H1 (cell line): ENCODE measurements at regions not wholly inside any gene's neighbourhood (a gene's known extent, or its start where the extent isn't known, plus 50 kb on each side); places are given as distances from the start of the nearest gene placed in this dataset.

Experiments used
- CTCF ChIA-PET: fragments of 300-600 bp; sonication (Branson Sonifier 250); formaldehyde crosslinking; loops from one replicate; lab custom pipeline; 2021; ENCODE audit not compliant: partially characterized antibody; lab: Charles Lee
- POLR2A ChIA-PET: fragments of 300-600 bp; sonication (Branson Sonifier 250); formaldehyde crosslinking; loops from one replicate; lab custom pipeline; 2021; ENCODE audit warnings: inconsistent platforms; ENCODE audit not compliant: partially characterized antibody; lab: Charles Lee
- DNase-seq, 2 experiments: peaks; one replicate each; pipeline versions ENCODE4 v3.0.0 to v3.0.0-alpha.2; 2010 to 2022; ENCODE audit warnings: low spot score in 2 of 2, low read depth in 1 of 2, mixed read lengths in 1 of 2
- FAIRE-seq: peaks from 2 replicates; lab custom pipeline; 2011; peaks lifted over from hg19 to GRCh38; lab: Jason Lieb, UNC
- H2AFZ ChIP-seq: 2 replicates; pipeline ENCODE4 v1.8.1; 2012; ENCODE audit warnings: low read length, inconsistent platforms
- H2AK5ac ChIP-seq: 2 replicates; pipeline ENCODE4 v1.6.1; 2013; ENCODE audit warnings: low read depth, low read length
- H2BK120ac ChIP-seq: replicated peaks from 2 replicates; pipeline ENCODE3; 2013; ENCODE audit warnings: low read depth, low read length, inconsistent platforms
- H2BK12ac ChIP-seq: 2 replicates; pipeline ENCODE4 v1.6.1; 2013; ENCODE audit warnings: low read depth, low read length
- H2BK15ac ChIP-seq: 2 replicates; pipeline ENCODE4 v1.6.1; 2013; ENCODE audit warnings: low read length
- H2BK20ac ChIP-seq: 2 replicates; pipeline ENCODE4 v1.6.1; 2013; ENCODE audit warnings: low read length
- H2BK5ac ChIP-seq: 2 replicates; pipeline ENCODE4 v1.6.1; 2013; ENCODE audit warnings: low read depth, low read length
- H3K14ac ChIP-seq: 2 replicates; pipeline ENCODE4 v1.6.1; 2013; ENCODE audit warnings: inconsistent platforms; ENCODE audit not compliant: insufficient read length
- H3K18ac ChIP-seq: 2 replicates; pipeline ENCODE4 v1.6.1; 2013; ENCODE audit warnings: low read length; ENCODE audit errors: extremely low read depth
- H3K23ac ChIP-seq: 2 replicates; pipeline ENCODE4 v1.6.1; 2013; ENCODE audit warnings: inconsistent platforms; ENCODE audit not compliant: insufficient read length
- H3K23me2 ChIP-seq: 2 replicates; pipeline ENCODE4 v1.6.1; 2013; ENCODE audit warnings: low read depth, low read length
- H3K27ac ChIP-seq: 2 replicates; pipeline ENCODE4 v1.6.1; 2011; ENCODE audit warnings: low read depth, low read length, inconsistent platforms
- H3K27me3 ChIP-seq, 4 experiments: replicated peaks in 1 of 4; 1 replicate in 1 of 4; 2 replicates in 3 of 4; pipeline versions ENCODE4 v1.6.1 to v1.8.1; 2011 to 2013; ENCODE audit warnings: low read length in 3 of 4, mild to moderate bottlenecking in 3 of 4, inconsistent platforms in 2 of 4, mixed read lengths in 2 of 4, moderate library complexity in 1 of 4; ENCODE audit not compliant: control insufficient read depth in 3 of 4, insufficient read depth in 3 of 4; ENCODE audit errors: extremely low read depth in 1 of 4
- H3K36me3 ChIP-seq, 4 experiments: 2 replicates each; pipeline versions ENCODE4 v1.6.1 to v1.8.1; 2011 to 2013; ENCODE audit warnings: mild to moderate bottlenecking in 4 of 4, low read length in 3 of 4, moderate library complexity in 2 of 4, control low read depth in 1 of 4, inconsistent platforms in 1 of 4; ENCODE audit not compliant: insufficient read depth in 4 of 4, control insufficient read depth in 2 of 4
- H3K4ac ChIP-seq: replicated peaks from 2 replicates; pipeline ENCODE3; 2013; ENCODE audit warnings: low read length, low read depth, mixed read lengths, inconsistent platforms; ENCODE audit not compliant: insufficient read length
- H3K4me1 ChIP-seq, 4 experiments: replicated peaks in 1 of 4; 1 replicate in 1 of 4; 2 replicates in 3 of 4; pipeline versions ENCODE4 v1.6.1 to v1.8.1; 2011 to 2013; ENCODE audit warnings: low read length in 3 of 4, inconsistent platforms in 2 of 4, mixed read lengths in 1 of 4; ENCODE audit not compliant: insufficient read depth in 4 of 4, control insufficient read depth in 3 of 4
- H3K4me2 ChIP-seq, 2 experiments: 2 replicates each; pipeline versions ENCODE4 v1.6.1 to v1.8.1; 2011 to 2013; ENCODE audit warnings: low read depth in 2 of 2, low read length in 2 of 2, control low read depth in 1 of 2, inconsistent platforms in 1 of 2, mild to moderate bottlenecking in 1 of 2; ENCODE audit not compliant: insufficient read depth in 1 of 2
- H3K4me3 ChIP-seq, 4 experiments: fragments of 200-600, 300-600 bp in 1 of 4; sonication (generic), shearing (Covaris generic), sonication (Bioruptor Twin) in 1 of 4; 2 replicates each; pipeline versions ENCODE4 v1.5.1 to v1.8.1; 2011 to 2016; ENCODE audit warnings: low read length in 4 of 4, low read depth in 3 of 4, control low read depth in 2 of 4, inconsistent platforms in 2 of 4, mild to moderate bottlenecking in 2 of 4, mixed read lengths in 1 of 4, moderate library complexity in 1 of 4; ENCODE audit not compliant: insufficient read depth in 2 of 4; ENCODE audit errors: extremely low read depth in 1 of 4
- H3K56ac ChIP-seq: replicated peaks from 2 replicates; pipeline ENCODE3; 2013; ENCODE audit warnings: low read depth, mild to moderate bottlenecking, mixed read lengths, low read length, inconsistent platforms; ENCODE audit not compliant: insufficient read length
- H3K79me1 ChIP-seq: 2 replicates; pipeline ENCODE4 v1.6.1; 2013; ENCODE audit warnings: low read depth, low read length, control low read depth
- H3K79me2 ChIP-seq, 2 experiments: 2 replicates each; pipeline versions ENCODE4 v1.6.1 to v1.8.1; 2012 to 2013; ENCODE audit warnings: low read length in 2 of 2, mild to moderate bottlenecking in 2 of 2, inconsistent platforms in 1 of 2; ENCODE audit not compliant: insufficient read depth in 2 of 2, control insufficient read depth in 1 of 2
- H3K9ac ChIP-seq, 4 experiments: replicated peaks in 1 of 4; 1 replicate in 1 of 4; 2 replicates in 3 of 4; pipeline versions ENCODE4 v1.6.1 to v1.8.1; 2011 to 2013; ENCODE audit warnings: low read depth in 3 of 4, low read length in 3 of 4, control low read depth in 2 of 4, mild to moderate bottlenecking in 2 of 4, moderate library complexity in 2 of 4, inconsistent platforms in 1 of 4; ENCODE audit errors: extremely low read depth in 1 of 4
- H3K9me3 ChIP-seq, 2 experiments: 2 replicates each; pipeline versions ENCODE4 v1.6.1 to v1.8.1; 2012 to 2013; ENCODE audit warnings: mild to moderate bottlenecking in 2 of 2, moderate library complexity in 2 of 2, control low read depth in 1 of 2, inconsistent platforms in 1 of 2, low read depth in 1 of 2, low read length in 1 of 2, mixed read lengths in 1 of 2; ENCODE audit not compliant: insufficient read depth in 2 of 2
- H4K20me1 ChIP-seq, 2 experiments: replicated peaks in 1 of 2; 2 replicates each; pipeline versions ENCODE3 to v1.8.1; 2011 to 2013; ENCODE audit warnings: inconsistent platforms in 2 of 2, low read length in 2 of 2, mild to moderate bottlenecking in 1 of 2; ENCODE audit not compliant: insufficient read depth in 2 of 2, control insufficient read depth in 1 of 2
- H4K5ac ChIP-seq: 2 replicates; pipeline ENCODE4 v1.6.1; 2013; ENCODE audit warnings: low read length, low read depth, mixed read lengths, inconsistent platforms; ENCODE audit not compliant: insufficient read length
- H4K8ac ChIP-seq: 2 replicates; pipeline ENCODE4 v1.8.0; 2013; ENCODE audit warnings: mild to moderate bottlenecking, moderate library complexity, low read length, inconsistent platforms; ENCODE audit not compliant: insufficient read depth; ENCODE audit errors: extremely low read depth
- H4K91ac ChIP-seq: replicated peaks from 2 replicates; pipeline ENCODE3; 2013; ENCODE audit warnings: low read length, mixed read lengths, inconsistent platforms; ENCODE audit not compliant: insufficient read length
- CTBP2 ChIP-seq: IDR thresholded peaks from 2 replicates; pipeline ENCODE4 v1.7.0; 2011; ENCODE audit warnings: borderline replicate concordance, mild to moderate bottlenecking, moderate library complexity, mixed read lengths, low read length; ENCODE audit not compliant: insufficient read depth, insufficient read length
- EGR1 ChIP-seq: IDR thresholded peaks from 2 replicates; pipeline ENCODE4 v1.6.1; 2011; ENCODE audit warnings: low read depth, low read length, borderline replicate concordance
- HDAC6 ChIP-seq: IDR thresholded peaks from one replicate; pipeline ENCODE4 v1.7.1; 2012; ENCODE audit warnings: low read depth, mild to moderate bottlenecking, inconsistent platforms, low read length, moderate library complexity
- JUND ChIP-seq: IDR thresholded peaks from 2 replicates; pipeline ENCODE4 v1.6.1; 2011; ENCODE audit warnings: mild to moderate bottlenecking, improper control_type of control experiment, low read length
- KDM5A ChIP-seq: fragments of 200-600 bp; IDR thresholded peaks from 2 replicates; pipeline ENCODE4 v1.7.1; 2012; ENCODE audit warnings: mild to moderate bottlenecking, low read length, inconsistent platforms, mixed read lengths
- SIRT6 ChIP-seq: IDR thresholded peaks from one replicate; pipeline ENCODE4 v1.7.1; 2012; ENCODE audit warnings: low read length, inconsistent platforms
- SIX5 ChIP-seq: IDR thresholded peaks from 2 replicates; pipeline ENCODE4 v1.6.1; 2011; ENCODE audit warnings: mild to moderate bottlenecking, low read depth, low read length
- TBP ChIP-seq: IDR thresholded peaks from 2 replicates; pipeline ENCODE4 v1.6.1; 2011; ENCODE audit warnings: low read depth, low read length, improper control_type of control experiment
- TEAD4 ChIP-seq: IDR thresholded peaks from 2 replicates; pipeline ENCODE4 v1.6.1; 2012; ENCODE audit warnings: low read depth, low read length, inconsistent platforms, mixed read lengths

DNA sequence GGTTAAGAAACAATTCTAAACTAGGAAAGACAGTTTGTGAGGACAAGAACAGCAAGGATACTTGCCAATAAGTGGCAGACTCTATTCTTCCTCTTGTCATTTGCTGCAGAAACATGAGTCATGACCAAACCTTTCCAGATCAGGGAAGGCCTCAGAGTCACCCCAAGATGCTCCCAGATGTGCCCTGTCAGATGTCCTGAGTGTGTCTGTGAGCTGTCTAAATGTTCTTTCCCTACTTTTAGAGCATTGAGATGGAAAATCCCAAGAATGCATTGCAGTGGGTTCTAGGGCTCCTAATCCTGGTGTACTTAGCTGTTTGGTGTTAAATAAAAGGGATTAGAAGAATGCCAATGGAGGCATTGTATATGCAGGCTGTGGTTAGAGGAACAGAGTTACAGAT lies 57.5 kb upstream of the KIAA0040 start:
- H3K79me2 ChIP-seq, result no peaks in the 10 kb centered on the region
- H3K79me1 ChIP-seq, result no peaks in the 10 kb centered on the region
- H3K4ac ChIP-seq, result no peak overlapping the region
- no peak overlapping the region for H4K5ac ChIP-seq
- no peaks in the 10 kb centered on the region for H3K36me3 ChIP-seq
- no peaks in the 10 kb centered on the region for H3K4me1 ChIP-seq
- no peak overlapping the region for H2BK120ac ChIP-seq
- no peak for TF ChIP-seq SIRT6
- TF ChIP-seq HDAC6, result no peak
- TF ChIP-seq KDM5A, result no peak
- TF ChIP-seq CTBP2, result no peak
- TF ChIP-seq TEAD4, result no peak
- no peak for TF ChIP-seq SIX5
- TF ChIP-seq EGR1, result no peak
- TF ChIP-seq JUND, result no peak
- no peak for TF ChIP-seq TBP
- no peaks in the 10 kb centered on the region for H3K9me3 ChIP-seq
- H3K18ac ChIP-seq, result no peak overlapping the region
- H2BK15ac ChIP-seq, result no peak overlapping the region
- no peak overlapping the region for H4K8ac ChIP-seq
- H2AFZ ChIP-seq, result no peak overlapping the region
- H3K27me3 ChIP-seq, result no peaks in the 10 kb centered on the region
- no peak overlapping the region for H2AK5ac ChIP-seq
- CTCF ChIA-PET, result no interaction called here
- no peaks in the 10 kb centered on the region for H3K23me2 ChIP-seq
- H3K9ac ChIP-seq, result peak overlapping the region in 1 of 4 experiments; percentile 34; a peak in 1 of 7 replicates
- H3K56ac ChIP-seq, result no peak overlapping the region
- no peak overlapping the region for H2BK12ac ChIP-seq
- no peak overlapping the region; a peak in 1 of 4 replicates for H3K4me2 ChIP-seq
- H3K23ac ChIP-seq, result no peak overlapping the region
- no peak overlapping the region for H3K14ac ChIP-seq
- no peak for DNase-seq
- FAIRE-seq, result no peak
- H4K20me1 ChIP-seq, result no peaks in the 10 kb centered on the region
- H3K27ac ChIP-seq, result no peak overlapping the region
- no peak overlapping the region for H4K91ac ChIP-seq
- POLR2A ChIA-PET, result no interaction called here
- H2BK20ac ChIP-seq, result no peak overlapping the region
- no peak overlapping the region for H2BK5ac ChIP-seq
- H3K4me3 ChIP-seq, result no peak overlapping the region
